LNCaP clone FGC (cell line): ENCODE measurements at regions not wholly inside any gene's neighbourhood (a gene's known extent, or its start where the extent isn't known, plus 50 kb on each side); places are given as distances from the start of the nearest gene placed in this dataset.

ENCODE experiments used
- DNase-seq: peaks from one replicate; pipeline ENCODE4 v3.0.0-alpha.2; 2011; ENCODE audit warnings: low read depth
- H3K4me3 ChIP-seq: 2 replicates; pipeline ENCODE4 v1.5.1; 2011; ENCODE audit warnings: mild to moderate bottlenecking, low read depth, low read length, control low read depth
- TF ChIP-seq, protein P1 (sequence below): IDR thresholded peaks from 2 replicates; pipeline ENCODE4 v1.5.1; 2012; ENCODE audit warnings: mild to moderate bottlenecking; ENCODE audit not compliant: control insufficient read depth, insufficient read depth; ENCODE audit errors: extremely low read depth

DNA sequence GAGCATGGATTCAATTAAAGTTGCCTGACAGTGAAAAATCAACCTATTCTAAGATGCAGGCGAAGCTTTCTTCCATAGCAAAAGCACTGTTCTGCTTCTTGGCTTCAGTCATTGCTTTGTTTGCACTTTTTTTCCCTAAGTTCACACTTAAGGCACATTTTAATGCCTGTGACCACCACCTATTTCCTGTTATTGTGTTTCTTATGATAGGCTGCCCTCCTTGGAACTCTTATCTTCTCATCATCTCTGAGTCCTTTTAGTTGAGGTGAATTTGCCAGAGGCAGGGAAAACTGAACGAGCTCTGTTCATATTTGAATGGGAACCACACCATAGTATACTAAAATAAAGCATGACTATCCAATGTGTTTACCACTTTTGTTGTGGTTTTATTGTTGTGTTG is 119.8 kb downstream of the SPCS3 start:
- H3K4me3 ChIP-seq = no peak overlapping the region
- TF ChIP-seq, protein P1, sequence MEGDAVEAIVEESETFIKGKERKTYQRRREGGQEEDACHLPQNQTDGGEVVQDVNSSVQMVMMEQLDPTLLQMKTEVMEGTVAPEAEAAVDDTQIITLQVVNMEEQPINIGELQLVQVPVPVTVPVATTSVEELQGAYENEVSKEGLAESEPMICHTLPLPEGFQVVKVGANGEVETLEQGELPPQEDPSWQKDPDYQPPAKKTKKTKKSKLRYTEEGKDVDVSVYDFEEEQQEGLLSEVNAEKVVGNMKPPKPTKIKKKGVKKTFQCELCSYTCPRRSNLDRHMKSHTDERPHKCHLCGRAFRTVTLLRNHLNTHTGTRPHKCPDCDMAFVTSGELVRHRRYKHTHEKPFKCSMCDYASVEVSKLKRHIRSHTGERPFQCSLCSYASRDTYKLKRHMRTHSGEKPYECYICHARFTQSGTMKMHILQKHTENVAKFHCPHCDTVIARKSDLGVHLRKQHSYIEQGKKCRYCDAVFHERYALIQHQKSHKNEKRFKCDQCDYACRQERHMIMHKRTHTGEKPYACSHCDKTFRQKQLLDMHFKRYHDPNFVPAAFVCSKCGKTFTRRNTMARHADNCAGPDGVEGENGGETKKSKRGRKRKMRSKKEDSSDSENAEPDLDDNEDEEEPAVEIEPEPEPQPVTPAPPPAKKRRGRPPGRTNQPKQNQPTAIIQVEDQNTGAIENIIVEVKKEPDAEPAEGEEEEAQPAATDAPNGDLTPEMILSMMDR = no peak
- DNase-seq = no peak

DNA sequence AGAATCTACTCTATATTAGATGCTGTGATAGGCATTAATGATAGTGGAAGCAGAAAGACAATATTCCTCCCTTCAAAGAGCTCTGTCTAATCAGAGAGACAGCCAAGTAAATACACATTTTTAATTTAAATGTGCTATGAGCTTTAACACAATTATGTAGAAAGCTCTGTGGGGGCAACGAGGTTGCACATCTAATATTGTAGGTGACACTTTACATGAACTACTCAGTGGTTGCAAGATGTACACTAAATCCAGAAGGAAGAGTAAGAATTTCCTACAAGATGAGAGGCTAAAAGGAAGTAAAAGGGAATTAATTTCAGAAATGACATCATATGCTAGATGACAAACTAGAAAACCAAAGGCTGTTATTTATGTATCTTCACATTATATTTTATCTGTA is 120.9 kb downstream of the SPCS3 start:
- DNase-seq = no peak
- TF ChIP-seq, protein P1 = no peak
- no peak overlapping the region for H3K4me3 ChIP-seq

DNA sequence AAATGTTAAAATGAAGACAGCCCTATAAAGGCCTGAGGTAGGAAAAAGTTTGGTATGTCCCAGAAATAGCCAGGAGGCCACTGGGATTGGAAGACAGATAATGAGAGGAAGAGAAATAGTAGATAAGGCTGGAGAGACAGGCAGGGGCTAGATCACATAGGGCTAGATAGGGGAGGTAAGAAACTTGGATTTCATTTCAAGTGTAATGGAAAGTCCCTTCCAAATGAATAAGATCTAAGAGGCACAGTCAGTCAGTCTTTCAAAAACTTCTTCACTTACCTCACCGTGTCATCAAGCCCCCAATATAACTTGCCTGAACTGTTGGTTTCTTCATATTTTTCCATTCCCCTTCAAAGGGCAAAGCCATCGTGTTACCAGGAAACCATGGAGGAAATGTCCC is 121.8 kb downstream of the SPCS3 start:
- no peak for DNase-seq
- TF ChIP-seq, protein P1 = no peak
- no peak overlapping the region for H3K4me3 ChIP-seq

DNA sequence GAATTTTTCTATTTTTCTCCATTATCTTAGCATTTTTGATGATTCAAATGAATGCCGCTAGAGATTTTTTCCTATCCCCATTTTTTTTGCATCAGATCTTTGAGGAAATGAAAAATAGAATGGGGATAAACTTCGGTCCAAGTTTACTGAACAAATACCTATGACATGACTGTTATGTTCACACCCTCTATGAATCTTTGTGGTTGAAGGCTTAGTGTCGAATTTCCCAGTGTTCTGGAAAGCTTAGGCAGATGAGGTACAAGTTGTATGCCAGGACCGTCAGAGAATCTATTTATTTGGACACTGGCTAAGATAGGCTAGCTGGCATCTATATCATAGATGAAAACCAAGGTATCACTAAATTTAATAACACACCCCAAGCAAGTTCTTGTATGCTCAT is 123.4 kb downstream of the SPCS3 start:
- DNase-seq = no peak
- TF ChIP-seq, protein P1 = no peak
- H3K4me3 ChIP-seq = no peak overlapping the region

DNA sequence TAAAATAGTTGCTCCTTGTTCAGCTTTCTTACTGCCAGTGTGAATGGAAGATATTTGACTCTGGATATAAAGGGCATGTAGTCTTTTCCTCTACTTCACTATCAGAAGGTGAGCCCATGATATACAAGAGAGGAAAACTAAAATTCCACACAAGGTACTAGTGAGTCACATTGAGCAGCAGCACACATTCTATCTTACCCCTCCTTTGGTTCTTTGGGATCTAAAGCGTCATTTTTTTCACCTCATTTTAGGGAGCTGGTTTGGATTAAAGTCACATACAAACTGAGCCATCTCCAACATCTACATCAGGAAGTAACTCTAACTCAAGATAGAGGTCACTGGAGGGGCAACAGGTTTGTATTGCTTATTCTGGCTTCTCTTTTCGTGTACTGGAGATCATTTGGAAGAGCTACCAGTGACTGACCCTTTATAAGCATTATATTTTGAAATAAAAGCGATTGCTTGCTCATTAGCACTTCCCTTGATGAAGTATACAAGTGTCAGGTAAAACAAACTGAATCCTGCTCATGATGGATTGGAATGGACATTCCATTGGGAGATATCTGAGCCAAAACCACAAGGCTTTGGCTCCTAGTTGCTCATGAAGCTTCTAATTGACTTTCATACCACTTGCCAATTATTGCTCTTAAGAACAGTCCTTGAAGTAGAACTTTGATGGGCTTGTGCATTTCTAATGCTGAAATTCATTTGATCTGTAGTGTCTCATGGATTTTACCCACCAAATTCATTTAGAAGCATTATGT is 124.1 kb downstream of the SPCS3 start:
- DNase-seq = no peak
- H3K4me3 ChIP-seq = no peak overlapping the region

DNA sequence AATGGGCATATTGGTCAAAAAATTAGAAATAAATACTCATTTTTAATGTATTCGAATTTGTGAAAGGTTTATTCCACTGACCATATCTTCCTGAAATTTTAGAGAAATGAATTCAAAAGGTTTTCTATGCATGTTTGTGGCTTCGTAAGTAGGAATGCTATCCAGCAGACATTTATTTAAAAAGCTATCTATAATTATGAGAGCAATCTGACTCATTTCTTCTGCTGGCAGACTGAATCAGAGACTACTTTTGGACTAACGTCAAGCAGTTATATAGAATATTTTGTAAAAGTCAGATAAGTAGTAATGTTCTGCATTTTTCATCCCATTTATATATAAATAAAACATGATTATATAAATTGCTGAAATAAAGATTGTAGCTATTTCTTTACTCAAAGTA is 125.0 kb downstream of the SPCS3 start:
- H3K4me3 ChIP-seq = no peak overlapping the region
- no peak for DNase-seq
- TF ChIP-seq, protein P1 = no peak

More for the DNA sequence above, 124.1 kb downstream of the SPCS3 start:
- TF ChIP-seq, protein P1 = no peak

DNA sequence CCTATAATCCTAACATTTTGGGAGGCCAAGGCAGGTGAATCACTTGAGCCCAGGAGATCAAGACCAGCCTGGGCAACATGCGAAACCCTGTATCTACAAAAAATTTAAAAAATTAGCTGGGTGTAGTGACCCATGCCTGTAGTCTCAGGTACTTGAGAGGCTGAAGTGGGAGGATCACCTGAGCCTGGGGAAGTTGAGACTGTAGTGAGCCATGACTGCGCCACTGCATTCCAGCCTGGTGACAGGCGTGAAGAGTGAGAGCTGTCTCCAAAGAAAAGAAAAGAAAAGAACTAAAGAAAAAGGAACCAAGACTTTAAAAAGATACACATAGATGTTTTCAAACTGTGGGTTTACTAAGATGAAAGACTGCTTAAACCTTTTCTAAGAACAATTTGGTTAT is 129.0 kb downstream of the SPCS3 start:
- DNase-seq = no peak
- TF ChIP-seq, protein P1 = no peak
- H3K4me3 ChIP-seq = no peak overlapping the region
